ENCODE measurements at regions not wholly inside any gene's neighbourhood (a gene's known extent, or its start where the extent isn't known, plus 50 kb on each side); places are given as distances from the start of the nearest gene placed in this dataset.
A peak's percentile ranks its signal among the peaks of the same experiment; 100 is the strongest.
"Not testable (repeated sequence)": the region's sequence is repeated elsewhere in the genome, so short reads cannot be mapped to it uniquely, and the experiment has no call there.

GRCh38 chr21:35810431-35810970, 249.8 kb downstream of the SETD4 start:
- DNase-seq (ENCODE audit: low spot score) = no peak

GRCh38 chr21:35801391-35801790, 258.9 kb downstream of the SETD4 start:
- no peak for DNase-seq (ENCODE audit: low spot score)

GRCh38 chr21:35800796-35801385, 259.4 kb downstream of the SETD4 start:
- DNase-seq (ENCODE audit: low spot score) = not testable (repeated sequence)

DNA sequence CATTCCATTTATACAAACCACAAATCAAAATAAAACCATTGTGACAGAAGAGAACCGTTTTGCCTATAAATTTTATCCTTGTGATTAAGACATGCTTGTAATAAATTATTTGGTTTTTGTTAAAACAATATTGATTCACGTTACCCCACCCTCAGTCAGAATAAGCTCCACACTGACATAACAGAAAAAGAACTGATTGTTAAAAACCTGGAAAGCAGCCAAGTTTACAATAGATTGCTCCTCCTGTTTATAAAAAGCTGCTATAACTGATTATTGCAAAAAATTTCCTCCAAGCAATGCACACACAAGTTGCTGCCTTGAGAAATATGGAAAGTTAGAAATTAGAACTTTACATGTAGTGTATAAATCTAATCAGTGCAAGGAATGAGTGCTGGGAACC, 263.5 kb downstream of the SETD4 start:
- no peak for DNase-seq (ENCODE audit: low spot score)

GRCh38 chr21:35794527-35794926, 265.8 kb downstream of the SETD4 start:
- not testable (repeated sequence) for DNase-seq (ENCODE audit: low spot score)

- no peak for DNase-seq (ENCODE audit: low spot score)
Measured at GRCh38 chr21:35792569-35793305, 267.6 kb downstream of the SETD4 start.

DNA sequence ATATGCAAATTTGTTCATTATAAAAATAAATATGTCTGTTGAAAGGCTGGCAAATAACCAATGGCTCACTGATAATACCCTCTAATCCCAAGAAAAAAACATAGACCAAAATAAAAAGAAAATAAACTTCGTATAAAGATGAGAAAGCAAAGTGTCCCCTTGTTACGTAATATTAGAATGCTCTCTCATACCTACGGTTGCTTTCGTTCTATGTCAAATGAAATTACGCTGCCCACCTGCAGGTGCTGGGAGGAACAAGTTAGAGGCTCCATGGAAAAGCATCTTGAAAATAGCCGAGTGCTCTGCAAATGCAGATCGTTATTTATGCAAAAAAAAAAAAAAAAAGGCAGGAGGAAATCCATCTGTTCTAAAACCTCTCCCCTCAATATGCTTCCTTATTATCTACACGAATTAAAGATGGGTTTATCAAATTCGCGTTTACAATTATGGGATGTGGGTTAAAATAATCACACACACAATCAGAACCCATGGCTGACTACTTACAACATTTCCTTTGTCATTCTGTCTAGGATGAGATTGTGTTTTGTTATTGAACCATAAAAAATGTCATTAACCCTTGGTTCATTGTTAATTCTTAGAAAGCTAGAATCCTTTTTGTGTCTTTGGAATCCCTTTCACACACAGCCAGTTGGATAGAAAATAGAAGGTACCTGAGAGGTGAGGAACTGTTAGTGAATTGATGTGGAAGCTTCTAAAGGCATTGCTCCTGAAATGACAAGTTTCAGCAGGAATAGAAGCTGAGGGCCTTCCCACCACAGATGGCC, 268.6 kb downstream of the SETD4 start:
- no peak for DNase-seq (ENCODE audit: low spot score)

DNA sequence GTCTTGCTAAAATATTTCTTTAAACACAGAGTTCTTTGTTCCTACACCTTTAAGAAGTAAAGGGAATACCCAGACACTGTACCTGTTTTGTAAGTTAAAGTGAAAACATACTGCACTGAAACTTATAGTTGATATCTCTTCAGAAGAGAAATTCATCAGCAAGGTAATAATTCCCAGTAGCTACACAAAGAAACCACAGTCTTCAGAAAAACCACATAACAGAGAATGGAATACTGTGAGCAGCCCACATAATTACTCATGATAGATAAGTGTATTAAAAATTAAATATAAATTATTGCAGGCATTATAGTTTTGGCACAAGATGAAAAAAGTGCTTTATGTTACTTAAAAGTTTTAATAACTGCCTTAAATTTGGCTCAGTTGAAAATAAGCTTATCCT, 276.6 kb downstream of the SETD4 start:
- DNase-seq (ENCODE audit: low spot score) = peak; percentile 60

GRCh38 chr21:35782667-35783066, 277.7 kb downstream of the SETD4 start:
- no peak for DNase-seq (ENCODE audit: low spot score)

GRCh38 chr21:35780983-35781382, 279.3 kb downstream of the SETD4 start:
- no peak for DNase-seq (ENCODE audit: low spot score)

DNA sequence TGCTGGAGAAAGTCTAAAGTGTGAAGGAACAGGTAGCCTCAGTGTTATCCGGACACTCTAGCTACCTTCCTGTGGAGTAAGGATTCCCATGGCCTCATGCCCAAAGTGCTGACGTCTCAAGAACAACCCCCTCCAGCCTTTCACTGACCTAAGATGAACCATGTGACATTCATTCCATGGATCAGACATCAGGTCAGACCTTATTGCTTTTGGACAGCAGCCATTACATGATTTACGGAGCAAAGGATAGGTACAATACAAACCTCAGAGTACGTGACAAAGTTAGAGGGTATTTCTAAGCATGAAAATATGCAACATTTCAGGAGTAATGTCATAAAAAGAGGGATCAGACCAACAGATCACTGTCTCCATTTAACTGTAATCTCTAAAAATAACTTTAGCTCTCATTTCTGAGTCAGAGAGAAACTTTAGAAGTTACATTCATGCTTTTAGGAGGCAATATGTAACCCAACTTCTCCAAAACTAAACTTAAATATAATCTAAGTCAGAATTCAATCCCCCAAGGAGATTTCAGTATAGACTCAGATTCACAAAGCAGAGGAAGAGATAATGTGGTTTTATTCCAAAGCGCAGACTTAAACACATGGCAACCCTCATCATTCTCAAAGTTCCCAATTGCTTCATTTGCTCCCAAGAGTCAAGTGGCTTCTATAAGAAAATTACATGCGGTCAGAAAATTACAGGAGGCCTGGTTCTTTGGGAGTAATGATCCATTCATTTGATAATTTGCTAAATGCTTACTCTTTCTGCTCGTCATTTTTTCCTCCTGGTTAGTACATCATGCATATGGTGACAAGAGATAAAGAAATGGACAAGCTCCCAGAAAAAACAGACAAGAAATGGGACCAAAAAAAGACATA, 280.4 kb downstream of the SETD4 start:
- DNase-seq (ENCODE audit: low spot score) = peak; percentile 90

DNA sequence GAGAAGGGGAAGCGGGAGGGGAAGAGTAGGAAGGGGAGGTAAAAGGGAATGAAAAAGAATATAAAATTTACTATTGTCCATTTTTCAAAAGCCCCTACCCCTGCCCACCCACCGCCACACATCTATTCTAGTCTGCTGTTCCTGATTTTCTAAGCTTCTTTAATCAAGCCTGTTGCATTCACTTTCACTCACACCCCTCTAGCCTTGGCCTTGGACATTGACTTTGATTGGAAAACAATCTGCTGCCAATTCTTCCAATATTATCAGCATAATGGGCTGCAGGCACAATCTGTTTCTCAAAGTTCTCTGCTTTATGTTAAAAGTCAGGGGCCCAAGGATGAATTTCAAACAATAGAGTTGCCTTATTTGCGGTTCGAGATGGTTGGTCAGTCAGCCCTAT, 281.2 kb downstream of the SETD4 start:
- DNase-seq (ENCODE audit: low spot score) = no peak

DNA sequence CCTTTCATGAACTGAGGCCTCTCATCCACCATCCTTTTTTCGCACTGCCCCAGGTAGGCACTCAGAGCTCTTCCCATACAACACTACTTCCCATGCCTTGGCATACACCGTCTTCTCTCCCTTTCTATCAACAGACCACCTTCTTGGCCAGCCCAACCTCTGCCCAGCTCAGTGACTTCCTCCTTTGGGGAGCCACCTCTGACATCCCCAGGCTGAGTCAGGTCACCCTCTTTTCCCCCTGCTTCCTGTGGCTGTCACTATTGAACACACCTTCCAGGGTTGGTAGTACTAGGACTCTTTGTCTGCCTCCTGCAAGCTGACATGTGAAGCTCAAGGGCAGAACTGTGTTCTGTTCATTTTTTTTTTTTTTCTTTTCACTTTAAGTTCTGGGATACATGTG, 283.2 kb downstream of the SETD4 start:
- no peak for DNase-seq (ENCODE audit: low spot score)

DNA sequence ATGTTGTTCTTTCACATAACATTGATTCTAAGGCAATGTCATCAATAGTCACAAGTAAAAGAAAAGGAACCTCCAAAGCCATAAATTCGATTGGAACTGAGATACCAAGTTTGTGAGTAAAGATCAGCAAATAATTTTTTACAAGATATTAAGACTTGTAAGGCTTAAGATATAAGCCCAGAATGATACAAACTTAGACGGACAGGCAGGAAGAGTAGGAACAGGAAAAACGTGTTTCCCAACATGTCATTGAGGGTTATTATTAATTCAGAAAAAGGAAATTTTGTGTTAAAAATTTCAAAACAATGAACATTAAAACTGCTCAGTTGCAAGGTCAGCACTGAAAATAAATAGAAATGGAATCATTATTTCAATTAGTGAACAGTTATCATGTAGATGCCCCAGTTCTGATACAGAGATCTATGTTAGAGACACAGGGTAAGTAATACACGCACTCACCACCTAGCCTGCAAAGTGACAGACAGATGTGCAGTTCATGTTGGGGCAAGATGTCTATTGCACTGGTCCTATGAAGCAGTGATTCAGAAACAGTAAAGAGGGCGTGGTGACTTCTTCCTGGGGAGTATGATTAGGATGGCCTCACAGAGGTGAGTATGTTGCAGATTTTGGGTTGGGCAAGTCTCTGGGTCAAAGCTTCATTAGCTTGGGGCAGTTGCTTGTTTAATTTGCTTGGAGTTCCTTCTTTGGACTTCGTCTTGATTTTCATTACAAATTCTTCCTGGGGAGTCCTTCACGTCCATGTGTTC, 284.4 kb downstream of the SETD4 start:
- no peak for DNase-seq (ENCODE audit: low spot score)

DNA sequence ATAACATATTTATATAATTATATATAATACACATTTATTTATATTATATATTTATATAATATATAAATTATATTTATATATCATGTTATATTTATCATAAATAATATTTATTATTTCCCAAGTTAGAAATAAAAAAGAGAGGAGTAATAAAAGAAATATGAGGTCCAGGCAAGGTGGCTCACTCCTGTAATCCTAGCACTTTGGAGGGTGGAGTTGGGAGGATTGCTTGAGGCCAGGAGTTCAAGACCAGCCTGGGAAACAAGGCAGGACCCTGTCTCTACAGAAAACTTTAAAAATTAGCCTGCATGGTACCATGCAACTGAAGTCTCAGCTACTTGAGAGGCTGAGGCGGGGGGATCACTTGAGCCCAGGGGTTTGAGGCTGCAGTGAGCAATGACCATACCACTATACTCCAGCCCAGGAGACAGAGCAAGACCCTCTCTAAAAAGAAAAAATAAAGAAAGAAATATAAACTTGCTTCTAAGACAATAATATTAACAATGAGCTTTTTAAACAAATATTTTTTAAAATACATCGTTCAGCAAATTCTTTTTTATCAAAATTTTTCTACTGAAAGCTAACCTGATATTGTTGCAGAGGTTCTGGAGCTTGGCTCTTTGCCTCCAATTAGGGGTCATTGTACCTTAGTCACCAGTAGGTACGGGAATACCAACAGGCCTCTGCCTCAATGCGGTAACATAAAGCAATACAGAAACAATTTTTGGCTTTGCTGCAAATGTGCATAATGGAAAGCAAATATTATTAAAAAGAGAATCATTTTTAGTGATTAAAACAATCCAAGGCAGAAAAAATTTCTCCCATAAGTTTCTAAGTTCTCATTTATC, 290.0 kb downstream of the SETD4 start:
- no peak for DNase-seq (ENCODE audit: low spot score)

DNA sequence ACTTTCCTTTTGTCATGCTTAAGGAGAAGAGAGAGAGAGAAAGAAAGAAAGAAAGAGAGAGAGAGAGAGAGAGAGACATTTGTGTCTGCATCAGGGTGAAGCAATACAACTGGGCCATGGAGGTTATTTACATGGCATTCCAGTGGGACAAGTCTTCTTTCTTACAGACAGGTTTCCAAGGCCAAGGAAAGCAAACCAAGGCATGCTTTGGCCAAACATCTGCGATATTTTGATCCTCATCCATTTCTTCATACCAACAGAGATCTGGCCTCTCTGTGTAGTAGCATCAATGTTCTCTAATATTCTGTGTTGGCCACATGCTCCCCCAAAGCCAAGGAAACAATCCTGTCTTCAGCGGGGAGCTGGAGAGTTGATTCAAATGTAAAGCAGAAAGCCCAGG, 292.1 kb downstream of the SETD4 start:
- DNase-seq (ENCODE audit: low spot score) = no peak

GRCh38 chr21:35764586-35764985, 295.7 kb downstream of the SETD4 start:
- no peak for DNase-seq (ENCODE audit: low spot score)

- no peak for DNase-seq (ENCODE audit: low spot score)
Measured at GRCh38 chr21:35764077-35764476, 296.2 kb downstream of the SETD4 start.

GRCh38 chr21:35754583-35754982, 305.7 kb downstream of the SETD4 start:
- no peak for DNase-seq (ENCODE audit: low spot score)

GRCh38 chr21:35753308-35753707, 307.0 kb downstream of the SETD4 start:
- DNase-seq (ENCODE audit: low spot score) = no peak
